ENCODE measurements at regions not wholly inside any gene's neighbourhood (a gene's known extent, or its start where the extent isn't known, plus 50 kb on each side); places are given as distances from the start of the nearest gene placed in this dataset.

DNA sequence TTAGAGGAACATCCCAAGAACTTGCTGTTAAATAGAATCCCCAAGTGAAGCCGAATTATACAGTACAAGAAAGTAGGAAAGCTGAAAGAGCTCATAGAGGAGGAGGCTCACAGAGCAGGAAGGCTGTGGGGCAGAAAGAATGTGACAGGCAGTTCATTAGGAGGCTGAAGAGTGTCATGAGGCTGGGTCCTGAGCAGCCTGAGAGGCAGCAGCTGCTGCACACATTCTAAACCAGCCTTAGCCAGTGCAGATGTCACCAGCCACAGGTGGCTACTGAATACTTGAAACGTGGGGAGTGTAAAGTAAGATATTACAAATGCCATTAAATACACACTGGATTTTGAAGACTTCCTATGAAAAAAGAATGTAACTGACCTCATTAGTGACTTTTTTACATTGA lies 490.2 kb upstream of the KLHL29 start:
- no peak overlapping the region for H3K27ac ChIP-seq
- no peak for DNase-seq (ENCODE audit: low spot score)
- H3K9me3 ChIP-seq, result no peaks in the 10 kb centered on the region
- H3K4me1 ChIP-seq (replicated peaks), result no peaks in the 10 kb centered on the region
- no peaks in the 10 kb centered on the region for H3K36me3 ChIP-seq
- TF ChIP-seq POLR2A (IDR thresholded peaks at IDR 0.05) (no peak), POLR2AphosphoS5 (IDR thresholded peaks at IDR 0.05) (no peak), CTCF (IDR thresholded peaks at IDR 0.05) (no peak)
- no peak overlapping the region for H3K4me3 ChIP-seq
- WGBS, result 55% methylated on average over 2 of the region's 2 CpGs
- intact Hi-C loops (cut with DNase I), result no loop called here
- H3K27me3 ChIP-seq (replicated peaks; ENCODE audit: insufficient read depth), result no peaks in the 10 kb centered on the region

GRCh38 chr2:22897428-22897827 lies 487.6 kb upstream of the KLHL29 start:
- 84% methylated on average over 2 of the region's 2 CpGs for WGBS
- H3K27ac ChIP-seq, result no peak overlapping the region
- DNase-seq (ENCODE audit: low spot score), result no peak
- TF ChIP-seq CTCF (IDR thresholded peaks at IDR 0.05) (no peak), POLR2AphosphoS5 (IDR thresholded peaks at IDR 0.05) (no peak), POLR2A (IDR thresholded peaks at IDR 0.05) (no peak)
- no peaks in the 10 kb centered on the region for H3K9me3 ChIP-seq
- no peaks in the 10 kb centered on the region for H3K4me1 ChIP-seq (replicated peaks)
- no peaks in the 10 kb centered on the region for H3K36me3 ChIP-seq
- H3K27me3 ChIP-seq (replicated peaks; ENCODE audit: insufficient read depth), result no peaks in the 10 kb centered on the region
- H3K4me3 ChIP-seq, result no peak overlapping the region
- intact Hi-C loops (cut with DNase I), result no loop called here

DNA sequence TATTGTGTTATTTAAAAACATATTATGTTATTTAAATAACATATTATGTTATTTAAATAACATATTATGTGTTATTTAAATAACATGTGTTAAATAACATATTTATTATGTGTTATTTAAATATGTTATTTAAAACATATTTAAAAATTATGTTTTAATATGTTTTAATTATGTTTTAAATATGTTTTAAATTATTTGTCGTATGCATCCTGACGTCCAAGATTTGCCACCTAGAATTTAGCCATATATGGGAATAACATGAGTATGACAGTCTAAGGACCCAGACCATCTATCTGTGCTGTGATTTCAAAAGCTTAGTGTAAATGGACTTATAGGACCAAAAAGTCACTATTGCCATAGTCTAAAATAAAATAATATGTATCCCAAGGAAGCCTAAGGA lies 484.3 kb upstream of the KLHL29 start:
- no peaks in the 10 kb centered on the region for H3K9me3 ChIP-seq
- intact Hi-C loops (cut with DNase I), result no loop called here
- no peaks in the 10 kb centered on the region for H3K36me3 ChIP-seq
- DNase-seq (ENCODE audit: low spot score), result no peak
- TF ChIP-seq POLR2A (IDR thresholded peaks at IDR 0.05) (no peak), POLR2AphosphoS5 (IDR thresholded peaks at IDR 0.05) (no peak), CTCF (IDR thresholded peaks at IDR 0.05) (no peak)
- no peaks in the 10 kb centered on the region for H3K4me1 ChIP-seq (replicated peaks)
- 97% methylated on average over 2 of the region's 2 CpGs for WGBS
- no peak overlapping the region for H3K27ac ChIP-seq
- H3K27me3 ChIP-seq (replicated peaks; ENCODE audit: insufficient read depth), result no peaks in the 10 kb centered on the region
- no peak overlapping the region for H3K4me3 ChIP-seq

DNA sequence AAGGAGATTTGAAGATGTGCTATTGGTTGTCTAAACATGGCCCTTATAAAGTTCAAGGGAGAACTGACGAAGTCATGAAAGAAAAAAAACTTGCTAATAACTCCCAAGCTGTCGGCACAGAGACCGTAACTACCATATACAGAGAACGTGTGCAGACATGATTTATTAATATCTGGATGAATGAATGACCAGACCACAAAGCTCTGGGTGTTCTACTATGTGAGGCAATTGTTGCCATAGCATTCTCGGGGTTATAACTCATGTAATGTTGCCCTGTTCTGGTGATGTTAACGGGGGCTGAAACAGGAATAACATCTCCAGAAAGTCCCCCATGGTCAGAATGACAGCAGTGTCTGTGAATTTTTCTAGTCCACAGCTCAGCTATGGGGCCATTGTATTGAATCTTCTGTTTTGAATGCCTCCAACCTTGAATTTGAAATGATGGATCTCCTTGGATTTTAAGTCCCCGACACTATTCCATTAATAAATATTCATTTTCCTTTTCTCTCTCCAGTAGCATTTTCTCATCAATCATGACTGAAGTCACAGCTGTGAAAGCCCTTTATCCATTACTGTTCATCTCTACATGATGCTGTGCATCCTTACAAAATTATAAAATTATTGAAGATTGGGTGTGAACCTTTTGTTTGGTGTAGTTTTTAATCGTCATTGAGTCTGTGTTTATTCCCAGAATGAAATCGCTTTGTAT lies 483.4 kb upstream of the KLHL29 start:
- intact Hi-C loops (cut with DNase I), result no loop called here

GRCh38 chr2:22902180-22902550 lies 482.8 kb upstream of the KLHL29 start:
- Histone ChIP-seq H3K9me3 (no peaks in the 10 kb centered on the region), H3K36me3 (no peaks in the 10 kb centered on the region), H3K27me3 (replicated peaks; ENCODE audit: insufficient read depth) (no peaks in the 10 kb centered on the region), H3K4me3 (no peak overlapping the region), H3K4me1 (replicated peaks) (no peaks in the 10 kb centered on the region), H3K27ac (no peak overlapping the region)
- intact Hi-C loops (cut with DNase I), result no loop called here
- WGBS, result 39% methylated on average over 5 of the region's 5 CpGs
- no peak for DNase-seq (ENCODE audit: low spot score)
- TF ChIP-seq POLR2A (IDR thresholded peaks at IDR 0.05), result no peak
- TF ChIP-seq CTCF (IDR thresholded peaks at IDR 0.05), result no peak
- TF ChIP-seq POLR2AphosphoS5 (IDR thresholded peaks at IDR 0.05), result no peak

More for the DNA sequence above, 483.4 kb upstream of the KLHL29 start:
- Histone ChIP-seq H3K4me3 (no peak overlapping the region), H3K36me3 (no peaks in the 10 kb centered on the region), H3K9me3 (no peaks in the 10 kb centered on the region), H3K27me3 (replicated peaks; ENCODE audit: insufficient read depth) (no peaks in the 10 kb centered on the region), H3K4me1 (replicated peaks) (no peaks in the 10 kb centered on the region), H3K27ac (no peak overlapping the region)
- TF ChIP-seq POLR2A (IDR thresholded peaks at IDR 0.05) (no peak), POLR2AphosphoS5 (IDR thresholded peaks at IDR 0.05) (no peak)
- WGBS, result 49% methylated on average over 9 of the region's 9 CpGs
- DNase-seq (ENCODE audit: low spot score), result peak; percentile 14
